Stomach smooth muscle (tissue), 2 donors: ENCODE measurements at regions not wholly inside any gene's neighbourhood (a gene's known extent, or its start where the extent isn't known, plus 50 kb on each side); places are given as distances from the start of the nearest gene placed in this dataset.

Experiments used
- H3K27ac ChIP-seq: one replicate; pipeline ENCODE4 v1.7.0; 2013; ENCODE audit warnings: mild to moderate bottlenecking, low read length, inconsistent platforms
- H3K27me3 ChIP-seq, 2 donors: one replicate each; pipeline ENCODE4 v1.7.0; 2013; ENCODE audit warnings: low read length in 2 of 2; ENCODE audit not compliant: insufficient read depth in 2 of 2, control insufficient read depth in 1 of 2
- H3K36me3 ChIP-seq, 2 donors: one replicate each; pipeline ENCODE4 v1.7.0; 2013; ENCODE audit warnings: low read length in 2 of 2; ENCODE audit not compliant: control insufficient read depth in 2 of 2, insufficient read depth in 2 of 2
- H3K4me1 ChIP-seq: one replicate; pipeline ENCODE4 v1.7.0; 2013; ENCODE audit warnings: low read length; ENCODE audit not compliant: control insufficient read depth, insufficient read depth
- H3K4me3 ChIP-seq, 2 donors: one replicate each; pipeline ENCODE4 v1.7.0; 2013; ENCODE audit warnings: low read length in 2 of 2
- H3K9ac ChIP-seq, 2 donors: one replicate each; pipeline ENCODE4 v1.7.0; 2013; ENCODE audit warnings: low read length in 2 of 2, mild to moderate bottlenecking in 1 of 2
- H3K9me3 ChIP-seq, 2 donors: one replicate each; pipeline ENCODE4 v1.7.0; 2013; ENCODE audit warnings: low read length in 2 of 2; ENCODE audit not compliant: control insufficient read depth in 2 of 2
- donor health status: healthy.
- donor health status: Pancreatic carcinoma.

- Histone ChIP-seq H3K9me3 (no peaks in the 10 kb centered on the region), H3K4me1 (peaks cover 6% of the 10 kb centered on the region), H3K27ac (no peak overlapping the region), H3K27me3 (no peaks in the 10 kb centered on the region), H3K36me3 (no peaks in the 10 kb centered on the region), H3K4me3 (no peak overlapping the region), H3K9ac (no peak overlapping the region)
Measured at GRCh38 chr14:23829736-23830471, 123.7 kb upstream of the DHRS4 start.

GRCh38 chr14:23831596-23831995, 122.0 kb upstream of the DHRS4 start:
- H3K36me3 ChIP-seq, result no peaks in the 10 kb centered on the region
- no peak overlapping the region for H3K27ac ChIP-seq
- no peak overlapping the region for H3K9ac ChIP-seq
- H3K27me3 ChIP-seq, result no peaks in the 10 kb centered on the region
- H3K4me3 ChIP-seq, result no peak overlapping the region
- H3K9me3 ChIP-seq, result no peaks in the 10 kb centered on the region
- peaks cover 6% of the 10 kb centered on the region for H3K4me1 ChIP-seq

- Histone ChIP-seq H3K4me1 (no peaks in the 10 kb centered on the region), H3K9ac (no peak overlapping the region), H3K4me3 (no peak overlapping the region), H3K36me3 (no peaks in the 10 kb centered on the region), H3K9me3 (no peaks in the 10 kb centered on the region), H3K27ac (no peak overlapping the region), H3K27me3 (no peaks in the 10 kb centered on the region)
Measured at GRCh38 chr14:23861666-23862065, 91.9 kb upstream of the DHRS4 start.

- H3K27me3 ChIP-seq, result no peaks in the 10 kb centered on the region
- no peak overlapping the region for H3K27ac ChIP-seq
- H3K36me3 ChIP-seq, result no peaks in the 10 kb centered on the region
- no peak overlapping the region for H3K4me3 ChIP-seq
- no peaks in the 10 kb centered on the region for H3K9me3 ChIP-seq
- no peak overlapping the region for H3K9ac ChIP-seq
- no peaks in the 10 kb centered on the region for H3K4me1 ChIP-seq
Measured at GRCh38 chr14:23862513-23862912, 91.1 kb upstream of the DHRS4 start.

- Histone ChIP-seq H3K4me3 (no peak overlapping the region), H3K4me1 (no peaks in the 10 kb centered on the region), H3K9me3 (no peaks in the 10 kb centered on the region), H3K36me3 (no peaks in the 10 kb centered on the region), H3K9ac (no peak overlapping the region), H3K27ac (no peak overlapping the region), H3K27me3 (no peaks in the 10 kb centered on the region)
Measured at GRCh38 chr14:23863836-23864235, 89.7 kb upstream of the DHRS4 start.

- no peaks in the 10 kb centered on the region for H3K36me3 ChIP-seq
- H3K27me3 ChIP-seq, result no peaks in the 10 kb centered on the region
- H3K27ac ChIP-seq, result no peak overlapping the region
- no peak overlapping the region for H3K4me3 ChIP-seq
- no peaks in the 10 kb centered on the region for H3K9me3 ChIP-seq
- H3K4me1 ChIP-seq, result no peaks in the 10 kb centered on the region
- H3K9ac ChIP-seq, result no peak overlapping the region
Measured at GRCh38 chr14:23864259-23864658, 89.3 kb upstream of the DHRS4 start.

GRCh38 chr14:23864861-23865260, 88.7 kb upstream of the DHRS4 start:
- no peak overlapping the region for H3K27ac ChIP-seq
- H3K27me3 ChIP-seq, result no peaks in the 10 kb centered on the region
- H3K9ac ChIP-seq, result no peak overlapping the region
- no peaks in the 10 kb centered on the region for H3K9me3 ChIP-seq
- no peaks in the 10 kb centered on the region for H3K4me1 ChIP-seq
- H3K4me3 ChIP-seq, result no peak overlapping the region
- H3K36me3 ChIP-seq, result no peaks in the 10 kb centered on the region

- H3K4me1 ChIP-seq, result no peaks in the 10 kb centered on the region
Measured at GRCh38 chr14:23865502-23865901, 88.1 kb upstream of the DHRS4 start.

GRCh38 chr14:23866269-23866668, 87.3 kb upstream of the DHRS4 start:
- Histone ChIP-seq H3K27me3 (no peaks in the 10 kb centered on the region), H3K4me1 (no peaks in the 10 kb centered on the region)

More at GRCh38 chr14:23865502-23865901, 88.1 kb upstream of the DHRS4 start:
- no peak overlapping the region for H3K9ac ChIP-seq
- H3K27me3 ChIP-seq, result no peaks in the 10 kb centered on the region
- H3K36me3 ChIP-seq, result no peaks in the 10 kb centered on the region
- no peak overlapping the region for H3K4me3 ChIP-seq
- H3K9me3 ChIP-seq, result no peaks in the 10 kb centered on the region
- no peak overlapping the region for H3K27ac ChIP-seq

GRCh38 chr14:23869078-23869719, 84.4 kb upstream of the DHRS4 start:
- Histone ChIP-seq H3K9ac (no peak overlapping the region), H3K4me1 (no peaks in the 10 kb centered on the region), H3K27me3 (no peaks in the 10 kb centered on the region), H3K27ac (no peak overlapping the region), H3K9me3 (no peaks in the 10 kb centered on the region), H3K4me3 (no peak overlapping the region), H3K36me3 (no peaks in the 10 kb centered on the region)

More at GRCh38 chr14:23866269-23866668, 87.3 kb upstream of the DHRS4 start:
- Histone ChIP-seq H3K9ac (no peak overlapping the region), H3K27ac (no peak overlapping the region), H3K9me3 (no peaks in the 10 kb centered on the region), H3K36me3 (no peaks in the 10 kb centered on the region), H3K4me3 (no peak overlapping the region)

- H3K4me3 ChIP-seq, result no peak overlapping the region
- H3K9ac ChIP-seq, result no peak overlapping the region
- no peaks in the 10 kb centered on the region for H3K27me3 ChIP-seq
- no peak overlapping the region for H3K27ac ChIP-seq
- H3K4me1 ChIP-seq, result no peaks in the 10 kb centered on the region
- H3K9me3 ChIP-seq, result no peaks in the 10 kb centered on the region
- no peaks in the 10 kb centered on the region for H3K36me3 ChIP-seq
Measured at GRCh38 chr14:23876160-23876750, 77.3 kb upstream of the DHRS4 start.
